SJSA1 (cell line): ENCODE measurements at regions not wholly inside any gene's neighbourhood (a gene's known extent, or its start where the extent isn't known, plus 50 kb on each side); places are given as distances from the start of the nearest gene placed in this dataset.
"Not testable (repeated sequence)": the region's sequence is repeated elsewhere in the genome, so short reads cannot be mapped to it uniquely, and the experiment has no call there.

Source experiments
- DNase-seq, 2 experiments: peaks; one replicate each; pipeline ENCODE4 v3.0.0-alpha.2; 2015 to 2020; ENCODE audit warnings: low spot score in 2 of 2, low read depth in 1 of 2
- H3K27ac ChIP-seq: fragments of 250-450 bp; sonication (Bioruptor Pico); 2 replicates; pipeline ENCODE4 v1.5.1; 2020; ENCODE audit warnings: mild to moderate bottlenecking, moderate library complexity
- H3K27me3 ChIP-seq: fragments of 250-450 bp; sonication (Bioruptor Pico); replicated peaks from 2 replicates; pipeline ENCODE4 v1.5.1; 2020; ENCODE audit warnings: mild to moderate bottlenecking, moderate library complexity
- H3K36me3 ChIP-seq: fragments of 250-450 bp; sonication (Bioruptor Pico); 2 replicates; pipeline ENCODE4 v1.5.1; 2020; ENCODE audit warnings: mild to moderate bottlenecking
- H3K4me1 ChIP-seq: fragments of 250-450 bp; sonication (Bioruptor Pico); replicated peaks from 2 replicates; pipeline ENCODE4 v1.6.1; 2021; ENCODE audit warnings: mild to moderate bottlenecking
- H3K4me3 ChIP-seq: fragments of 250-450 bp; sonication (Bioruptor Pico); 2 replicates; pipeline ENCODE4 v1.5.1; 2020; ENCODE audit warnings: mild to moderate bottlenecking
- H3K9me3 ChIP-seq: fragments of 250-450 bp; sonication (Bioruptor Pico); replicated peaks from 2 replicates; pipeline ENCODE4 v1.5.1; 2020; ENCODE audit warnings: mild to moderate bottlenecking

- H3K9me3 ChIP-seq, result no peaks in the 10 kb centered on the region
- no peak overlapping the region for H3K27ac ChIP-seq
- no peaks in the 10 kb centered on the region for H3K36me3 ChIP-seq
- H3K27me3 ChIP-seq, result no peaks in the 10 kb centered on the region
- peaks cover 5% of the 10 kb centered on the region; the same call in 1 of the 2 replicates for H3K4me1 ChIP-seq
- no peak for DNase-seq
- H3K4me3 ChIP-seq, result no peak overlapping the region
Measured at GRCh38 chr12:25883026-25883916, 75.2 kb upstream of the RASSF8 start.

GRCh38 chr12:25884024-25884919 lies 74.2 kb upstream of the RASSF8 start:
- DNase-seq, result no peak
- H3K36me3 ChIP-seq, result no peaks in the 10 kb centered on the region
- H3K27me3 ChIP-seq, result 0 out of 2 replicates have a peak, but pooled peaks cover 5% of the 10 kb centered on the region
- peaks cover 5% of the 10 kb centered on the region; the same call in 1 of the 2 replicates for H3K4me1 ChIP-seq
- no peak overlapping the region for H3K4me3 ChIP-seq
- H3K9me3 ChIP-seq, result no peaks in the 10 kb centered on the region
- H3K27ac ChIP-seq, result no peak overlapping the region

GRCh38 chr12:25884920-25885234 lies 73.6 kb upstream of the RASSF8 start:
- Histone ChIP-seq H3K9me3 (no peaks in the 10 kb centered on the region), H3K27me3 (peaks cover 5% of the 10 kb centered on the region; the same call in 1 of the 2 replicates), H3K36me3 (no peaks in the 10 kb centered on the region), H3K4me1 (peaks cover 5% of the 10 kb centered on the region; the same call in 1 of the 2 replicates), H3K27ac (no peak overlapping the region), H3K4me3 (no peak overlapping the region)
- no peak for DNase-seq

GRCh38 chr12:25886396-25886795 lies 72.1 kb upstream of the RASSF8 start:
- H3K36me3 ChIP-seq, result no peaks in the 10 kb centered on the region
- H3K4me1 ChIP-seq, result no peaks in the 10 kb centered on the region
- no peak overlapping the region for H3K4me3 ChIP-seq
- H3K27me3 ChIP-seq, result peaks cover 5% of the 10 kb centered on the region; the same call in 1 of the 2 replicates
- no peak overlapping the region for H3K27ac ChIP-seq
- H3K9me3 ChIP-seq, result no peaks in the 10 kb centered on the region
- DNase-seq, result no peak

- H3K9me3 ChIP-seq, result no peaks in the 10 kb centered on the region
- no peak for DNase-seq
- H3K36me3 ChIP-seq, result no peaks in the 10 kb centered on the region
- H3K4me1 ChIP-seq, result no peaks in the 10 kb centered on the region
- H3K27ac ChIP-seq, result no peak overlapping the region
- H3K27me3 ChIP-seq, result peaks cover 5% of the 10 kb centered on the region; the same call in 1 of the 2 replicates
- H3K4me3 ChIP-seq, result no peak overlapping the region
Measured at GRCh38 chr12:25887367-25887766, 71.1 kb upstream of the RASSF8 start.

GRCh38 chr12:25889185-25889584 lies 69.3 kb upstream of the RASSF8 start:
- no peaks in the 10 kb centered on the region for H3K9me3 ChIP-seq
- H3K4me1 ChIP-seq, result no peaks in the 10 kb centered on the region
- DNase-seq, result no peak
- H3K27me3 ChIP-seq, result peaks cover 5% of the 10 kb centered on the region; the same call in 1 of the 2 replicates
- H3K36me3 ChIP-seq, result no peaks in the 10 kb centered on the region
- H3K27ac ChIP-seq, result no peak overlapping the region
- no peak overlapping the region for H3K4me3 ChIP-seq

- not testable (repeated sequence) for H3K27ac ChIP-seq, DNase-seq, H3K36me3 ChIP-seq, H3K9me3 ChIP-seq, H3K27me3 ChIP-seq, H3K4me3 ChIP-seq, H3K4me1 ChIP-seq
Measured at GRCh38 chr12:25891095-25891494, 67.4 kb upstream of the RASSF8 start.

- H3K27me3 ChIP-seq, result no peaks in the 10 kb centered on the region; the same call in 1 of the 2 replicates
- H3K36me3 ChIP-seq, result no peaks in the 10 kb centered on the region
- no peaks in the 10 kb centered on the region for H3K9me3 ChIP-seq
- H3K4me3 ChIP-seq, result no peak overlapping the region
- H3K27ac ChIP-seq, result no peak overlapping the region
- DNase-seq, result no peak
- no peaks in the 10 kb centered on the region for H3K4me1 ChIP-seq
Measured at GRCh38 chr12:25894759-25895158, 63.7 kb upstream of the RASSF8 start.

GRCh38 chr12:25896981-25897380 lies 61.5 kb upstream of the RASSF8 start:
- DNase-seq, result no peak
- no peak overlapping the region for H3K27ac ChIP-seq
- no peaks in the 10 kb centered on the region for H3K4me1 ChIP-seq
- H3K9me3 ChIP-seq, result no peaks in the 10 kb centered on the region; the same call in 1 of the 2 replicates
- H3K27me3 ChIP-seq, result no peaks in the 10 kb centered on the region
- no peaks in the 10 kb centered on the region for H3K36me3 ChIP-seq
- no peak overlapping the region for H3K4me3 ChIP-seq

- no peak for DNase-seq
- Histone ChIP-seq H3K36me3 (no peaks in the 10 kb centered on the region), H3K4me3 (no peak overlapping the region), H3K4me1 (no peaks in the 10 kb centered on the region), H3K9me3 (no peaks in the 10 kb centered on the region; the same call in 1 of the 2 replicates), H3K27me3 (no peaks in the 10 kb centered on the region), H3K27ac (no peak overlapping the region)
Measured at GRCh38 chr12:25903603-25904245, 54.8 kb upstream of the RASSF8 start.

- no peak for DNase-seq
- H3K4me3 ChIP-seq, result no peak overlapping the region
Measured at GRCh38 chr12:25904442-25904841, 54.0 kb upstream of the RASSF8 start.

GRCh38 chr12:25906651-25907340 lies 51.7 kb upstream of the RASSF8 start:
- no peak for DNase-seq
- H3K9me3 ChIP-seq, result no peaks in the 10 kb centered on the region; the same call in 1 of the 2 replicates
- no peak overlapping the region for H3K4me3 ChIP-seq
- H3K36me3 ChIP-seq, result no peaks in the 10 kb centered on the region
- no peaks in the 10 kb centered on the region for H3K4me1 ChIP-seq
- H3K27ac ChIP-seq, result no peak overlapping the region
- H3K27me3 ChIP-seq, result no peaks in the 10 kb centered on the region

More at GRCh38 chr12:25904442-25904841, 54.0 kb upstream of the RASSF8 start:
- no peaks in the 10 kb centered on the region for H3K36me3 ChIP-seq
- no peaks in the 10 kb centered on the region for H3K27me3 ChIP-seq
- H3K9me3 ChIP-seq, result no peaks in the 10 kb centered on the region; the same call in 1 of the 2 replicates
- H3K4me1 ChIP-seq, result no peaks in the 10 kb centered on the region
- no peak overlapping the region for H3K27ac ChIP-seq
